HepG2 (cell line): ENCODE measurements at regions not wholly inside any gene's neighbourhood (a gene's known extent, or its start where the extent isn't known, plus 50 kb on each side); places are given as distances from the start of the nearest gene placed in this dataset.
"Not testable (repeated sequence)": the region's sequence is repeated elsewhere in the genome, so short reads cannot be mapped to it uniquely, and the experiment has no call there.

Source experiments
- ATAC-seq: fragments of 200-7000 bp; cut with Tn5 transposase; 3 replicates; pipeline ENCODE4 v1.9.1; 2020; ENCODE audit warnings: mild to moderate bottlenecking, moderate library complexity
- BruUV-seq: library from RNA; stranded (reverse); fragments of 400-500 nt; replicated peaks from 2 replicates; lab custom pipeline; 2021; lab: Mats Ljungman, UMichigan
- CTCF ChIA-PET: fragments of 300-600 bp; formaldehyde crosslinking; extraction: SDS; loops from one replicate; lab custom pipeline; 2021; ENCODE audit warnings: low total read pairs, inconsistent platforms, low intra/inter-chr PET ratio; lab: Yijun Ruan, JAX
- POLR2A ChIA-PET: fragments of 350-600 bp; sonication (Branson Sonifier 250); formaldehyde crosslinking; loops from one replicate; lab custom pipeline; 2020; ENCODE audit warnings: antibody characterized with exemption, inconsistent platforms; lab: Yijun Ruan, JAX
- DNase-seq: peaks from one replicate; pipeline ENCODE4 v3.0.0-alpha.2; 2015; ENCODE audit warnings: low spot score
- FAIRE-seq: peaks from 3 replicates; lab custom pipeline; 2011; peaks lifted over from hg19 to GRCh38; lab: Jason Lieb, UNC
- H2AFZ ChIP-seq: one replicate; pipeline ENCODE4 v1.6.1; 2011; ENCODE audit warnings: low read length, inconsistent platforms
- H3K27ac ChIP-seq: fragments of 300-600 bp; 3 replicates; pipeline ENCODE4 v1.8.0; 2011; ENCODE audit warnings: mixed run types, mild to moderate bottlenecking, mixed read lengths, low read length, inconsistent platforms; ENCODE audit not compliant: insufficient read depth; ENCODE audit errors: extremely low read length
- H3K27me3 ChIP-seq, 2 experiments: fragments of 200-600 bp in 1 of 2; 2 replicates in 1 of 2; 3 replicates in 1 of 2; pipeline versions ENCODE4 v1.6.0 to v1.8.0; 2011; ENCODE audit warnings: low read length in 2 of 2, mild to moderate bottlenecking in 2 of 2, moderate library complexity in 2 of 2, inconsistent platforms in 1 of 2; ENCODE audit not compliant: insufficient read depth in 2 of 2, control insufficient read depth in 1 of 2
- H3K36me3 ChIP-seq, 2 experiments: fragments of 200-600 bp in 1 of 2; replicated peaks in 1 of 2; 2 replicates in 1 of 2; 3 replicates in 1 of 2; pipeline versions ENCODE4 v1.5.1 to v1.8.0; 2011; ENCODE audit warnings: low read length in 2 of 2, inconsistent platforms in 1 of 2; ENCODE audit not compliant: insufficient read depth in 2 of 2, control insufficient read depth in 1 of 2
- H3K4me1 ChIP-seq: 2 replicates; pipeline ENCODE4 v1.5.1; 2012; ENCODE audit warnings: low read length, inconsistent platforms; ENCODE audit not compliant: insufficient read depth
- H3K4me2 ChIP-seq: 2 replicates; pipeline ENCODE4 v1.6.0; 2011; ENCODE audit warnings: low read depth, low read length, inconsistent platforms
- H3K4me3 ChIP-seq, 3 experiments: fragments of 200-600 bp in 1 of 3; sonication (generic), shearing (Covaris generic) in 1 of 3; replicated peaks in 1 of 3; 2 replicates each; pipeline ENCODE4 v1.5.1; 2011 to 2016; ENCODE audit warnings: low read length in 3 of 3, inconsistent platforms in 2 of 3, low read depth in 2 of 3, mild to moderate bottlenecking in 2 of 3, control low read depth in 1 of 3, mixed read lengths in 1 of 3; ENCODE audit not compliant: insufficient read depth in 1 of 3
- H3K79me2 ChIP-seq: one replicate; pipeline ENCODE4 v1.6.1; 2011; ENCODE audit warnings: low read length, inconsistent platforms; ENCODE audit not compliant: insufficient read depth
- H3K9ac ChIP-seq: 2 replicates; pipeline ENCODE4 v1.6.0; 2011; ENCODE audit warnings: mild to moderate bottlenecking, low read depth, low read length, inconsistent platforms; ENCODE audit not compliant: insufficient read depth
- H3K9me3 ChIP-seq: 2 replicates; pipeline ENCODE4 v1.5.1; 2012; ENCODE audit warnings: mild to moderate bottlenecking, low read length
- H4K20me1 ChIP-seq: 2 replicates; pipeline ENCODE4 v1.6.0; 2011; ENCODE audit warnings: inconsistent platforms, mild to moderate bottlenecking, low read length, moderate library complexity; ENCODE audit not compliant: insufficient read depth
- NONO ChIP-seq, 2 experiments: fragments of 450-650 bp in 1 of 2; sonication (generic) in 1 of 2; formaldehyde crosslinking in 1 of 2; IDR thresholded peaks in 1 of 2; conservative IDR thresholded peaks in 1 of 2; 2 replicates each; pipeline versions ENCODE4 v1.6.1 to v1.8.0; 2017 to 2022; ENCODE audit warnings: mild to moderate bottlenecking in 1 of 2, missing genetic modification reagents in 1 of 2, moderate library complexity in 1 of 2
- ZFP37 ChIP-seq: sonication (generic); formaldehyde crosslinking; IDR thresholded peaks from 2 replicates; pipeline ENCODE4 v1.4.0; 2020; ENCODE audit warnings: missing genetic modification reagents, borderline replicate concordance
- ZNF333 ChIP-seq: sonication (generic); formaldehyde crosslinking; IDR thresholded peaks from 2 replicates; pipeline ENCODE4 v1.4.0; 2020; ENCODE audit warnings: mild to moderate bottlenecking, missing genetic modification reagents, borderline replicate concordance
- WGBS: methylation state at CpG from one replicate; pipeline ENCODE4 v1.1.6; 2017; ENCODE audit warnings: low lambda C conversion rate; 5-methylcytosine and 5-hydroxymethylcytosine counted together
- in situ Hi-C: cut with HindIII; loops from 2 replicates; pipeline ENCODE4 v1.10.0; 2017; ENCODE audit warnings: low pct_unique_long_range_greater_than_20kb; ENCODE audit not compliant: extremely low pct_ligation_motif_present
- intact Hi-C: fragments of 100-400 bp; cut with micrococcal nuclease; formaldehyde crosslinking; loops from one replicate; pipeline ENCODE4 v1.10.0; 2022; ENCODE audit not compliant: unreplicated experiment

- H3K9ac ChIP-seq: no peak overlapping the region
- ATAC-seq: no peak
- ChIA-PET POLR2A (no interaction called here), CTCF (no interaction called here)
- no peaks in the 10 kb centered on the region for H3K27me3 ChIP-seq
- no peak for DNase-seq
- no peaks in the 10 kb centered on the region for H3K9me3 ChIP-seq
- no peak overlapping the region for H3K4me3 ChIP-seq
- H2AFZ ChIP-seq: no peak overlapping the region
- in situ Hi-C loops: no loop called here
- TF ChIP-seq ZNF333 (CRISPR knock-in tag) (no peak), NONO (IDR thresholded peaks at IDR 0.05) (no peak), NONO (CRISPR knock-in tag; conservative IDR thresholded peaks at IDR 0.05) (no peak), ZFP37 (CRISPR knock-in tag) (no peak)
- no peaks in the 10 kb centered on the region for H4K20me1 ChIP-seq
- H3K4me2 ChIP-seq: no peak overlapping the region
- intact Hi-C loops: no loop called here
- H3K27ac ChIP-seq: no peak overlapping the region
- H3K36me3 ChIP-seq: no peaks in the 10 kb centered on the region
- no TSS peak for BruUV-seq
- FAIRE-seq: no peak
- H3K4me1 ChIP-seq: no peaks in the 10 kb centered on the region
- H3K79me2 ChIP-seq: no peaks in the 10 kb centered on the region
Observed at GRCh38 chr1:60692031-60692430, 390.3 kb upstream of the NFIA start.

GRCh38 chr1:60688221-60688620, 394.1 kb upstream of the NFIA start:
- intact Hi-C loops, POLR2A ChIA-PET, FAIRE-seq, H3K9ac ChIP-seq, H4K20me1 ChIP-seq, H3K9me3 ChIP-seq, H3K4me1 ChIP-seq, DNase-seq, H3K4me2 ChIP-seq, BruUV-seq, H3K36me3 ChIP-seq, in situ Hi-C loops, ATAC-seq, H2AFZ ChIP-seq, H3K79me2 ChIP-seq, H3K27me3 ChIP-seq, H3K27ac ChIP-seq, CTCF ChIA-PET, H3K4me3 ChIP-seq: not testable (repeated sequence)
- WGBS: 26% methylated on average over 2 of the region's 2 CpGs
